ENCODE measurements at regions not wholly inside any gene's neighbourhood (a gene's known extent, or its start where the extent isn't known, plus 50 kb on each side); places are given as distances from the start of the nearest gene placed in this dataset.

- DNase-seq (ENCODE audit: low read depth), result no peak
- H3K4me3 ChIP-seq (ENCODE audit: low read length), result no peak overlapping the region
- TF ChIP-seq CTCF (conservative IDR thresholded peaks at IDR 0.05; ENCODE audit: low read length), result no peak
Measured at GRCh38 chr3:74129611-74130010, 484.8 kb downstream of the CNTN3 start.

- no peak for DNase-seq (ENCODE audit: low read depth)
- H3K4me3 ChIP-seq (ENCODE audit: low read length), result no peak overlapping the region
- no peak for TF ChIP-seq CTCF (conservative IDR thresholded peaks at IDR 0.05; ENCODE audit: low read length)
Measured at GRCh38 chr3:74129056-74129455, 485.4 kb downstream of the CNTN3 start.

DNA sequence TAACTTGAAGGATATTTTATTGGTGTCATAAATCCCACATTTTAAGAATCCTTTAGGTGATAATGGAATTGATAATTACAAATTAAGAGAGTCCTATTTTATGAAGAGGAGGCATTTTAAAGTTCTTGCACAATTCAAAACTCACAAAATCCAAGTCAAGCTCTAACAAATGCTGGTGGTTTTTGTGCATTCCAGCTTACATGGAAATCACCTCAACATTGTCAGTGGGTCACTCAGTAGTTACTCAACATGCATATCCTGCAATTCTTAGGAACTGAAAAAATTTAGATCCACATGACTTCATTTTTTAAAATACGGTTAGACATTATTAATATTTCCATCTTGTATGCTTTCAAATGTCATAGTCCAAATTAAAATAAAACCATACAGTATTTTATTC is 487.2 kb downstream of the CNTN3 start:
- DNase-seq (ENCODE audit: low read depth), result no peak
- no peak overlapping the region for H3K4me3 ChIP-seq (ENCODE audit: low read length)
- TF ChIP-seq CTCF (conservative IDR thresholded peaks at IDR 0.05; ENCODE audit: low read length), result no peak

DNA sequence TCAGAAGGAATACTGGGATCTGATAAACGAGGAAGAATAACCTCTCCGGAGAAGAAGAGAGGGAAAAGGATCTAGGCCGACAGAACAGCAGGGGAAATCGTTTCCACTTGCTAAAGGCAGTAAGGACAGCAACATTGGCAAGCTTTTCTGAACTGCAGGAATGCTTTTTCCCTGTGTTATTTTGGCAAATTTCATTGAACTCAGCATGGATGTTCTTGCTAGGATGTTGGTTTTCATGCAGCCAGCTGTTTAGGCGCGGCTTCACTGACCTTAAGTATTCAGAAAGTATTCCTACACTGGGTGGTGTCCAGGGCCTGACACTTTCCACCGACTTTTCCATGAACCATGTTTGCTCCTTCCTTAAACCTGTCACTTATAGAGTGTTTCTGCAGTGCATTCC is 489.7 kb downstream of the CNTN3 start:
- H3K4me3 ChIP-seq (ENCODE audit: low read length), result no peak overlapping the region
- DNase-seq (ENCODE audit: low read depth), result no peak
- TF ChIP-seq CTCF (conservative IDR thresholded peaks at IDR 0.05; ENCODE audit: low read length), result no peak

DNA sequence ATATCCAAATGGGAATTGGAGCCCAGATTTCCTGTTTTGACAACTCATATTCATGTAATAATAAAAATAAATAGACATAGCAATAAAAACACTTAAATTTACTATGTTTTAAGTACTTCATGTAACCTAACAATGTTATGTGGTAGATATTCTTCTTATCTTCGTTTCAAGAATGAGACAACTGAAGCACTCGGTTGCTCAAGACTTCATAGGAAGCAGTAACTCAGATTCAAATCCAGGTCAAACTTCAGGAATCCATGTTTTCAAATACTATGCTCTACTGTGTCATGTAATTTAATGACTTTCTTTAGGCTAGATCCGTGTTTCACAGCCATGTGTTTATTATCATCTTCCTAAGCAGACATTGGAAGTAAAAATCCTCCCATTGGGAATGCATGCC is 492.2 kb downstream of the CNTN3 start:
- H3K4me3 ChIP-seq (ENCODE audit: low read length), result no peak overlapping the region
- DNase-seq (ENCODE audit: low read depth), result no peak
- TF ChIP-seq CTCF (conservative IDR thresholded peaks at IDR 0.05; ENCODE audit: low read length), result no peak

- no peak for DNase-seq (ENCODE audit: low read depth)
- no peak overlapping the region for H3K4me3 ChIP-seq (ENCODE audit: low read length)
- no peak for TF ChIP-seq CTCF (conservative IDR thresholded peaks at IDR 0.05; ENCODE audit: low read length)
Measured at GRCh38 chr3:74121761-74122160, 492.7 kb downstream of the CNTN3 start.

GRCh38 chr3:74119221-74119620 is 494.5 kb upstream of the PDZRN3 start:
- DNase-seq (ENCODE audit: low read depth), result no peak
- no peak overlapping the region for H3K4me3 ChIP-seq (ENCODE audit: low read length)
- TF ChIP-seq CTCF (conservative IDR thresholded peaks at IDR 0.05; ENCODE audit: low read length), result no peak
